Fibroblast of skin of left biceps (primary cell): ENCODE measurements at regions not wholly inside any gene's neighbourhood (a gene's known extent, or its start where the extent isn't known, plus 50 kb on each side); places are given as distances from the start of the nearest gene placed in this dataset.

Experiments
- DNase-seq, 2 experiments: peaks; one replicate each; pipeline ENCODE4 v3.0.0-alpha.2; 2013; ENCODE audit warnings: low read depth in 2 of 2

DNA sequence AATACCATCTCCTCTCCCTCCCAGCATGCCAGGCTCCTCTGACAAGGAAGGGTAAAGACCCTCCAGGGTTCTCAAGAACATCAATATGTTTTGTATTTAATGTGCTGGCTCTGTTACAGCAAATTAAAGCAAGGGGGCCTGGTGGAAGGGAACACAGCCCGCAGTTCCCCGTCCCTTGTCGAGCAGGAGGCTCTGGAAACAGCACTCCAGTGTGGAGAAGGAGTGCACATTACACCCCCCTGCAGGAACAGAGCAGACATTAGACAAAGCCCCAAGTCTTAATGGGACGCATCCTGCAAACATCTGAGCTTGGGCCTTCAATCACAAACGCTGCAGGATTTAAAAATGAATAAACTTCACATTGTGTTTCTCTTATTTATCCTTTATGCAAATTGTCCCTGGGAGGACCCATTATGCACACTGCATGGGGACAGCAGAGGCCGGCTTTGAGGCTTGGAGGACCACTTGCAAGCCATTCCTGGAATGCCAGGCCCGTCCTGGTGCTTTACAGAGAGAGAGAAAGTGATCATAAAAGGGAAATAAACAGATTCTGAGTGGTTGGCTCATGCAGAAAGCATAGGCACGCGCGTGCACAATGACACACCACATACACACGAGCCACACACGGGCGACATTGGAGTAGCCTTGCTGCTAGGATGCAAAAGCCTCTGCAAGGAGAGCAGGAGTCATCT lies 328.7 kb downstream of the SMAD2 start:
- no peak for DNase-seq

GRCh38 chr18:47595831-47596501 lies 334.5 kb downstream of the SMAD2 start:
- DNase-seq: no peak

- DNase-seq: no peak
Measured at GRCh38 chr18:47594621-47595086, 335.8 kb downstream of the SMAD2 start.

DNA sequence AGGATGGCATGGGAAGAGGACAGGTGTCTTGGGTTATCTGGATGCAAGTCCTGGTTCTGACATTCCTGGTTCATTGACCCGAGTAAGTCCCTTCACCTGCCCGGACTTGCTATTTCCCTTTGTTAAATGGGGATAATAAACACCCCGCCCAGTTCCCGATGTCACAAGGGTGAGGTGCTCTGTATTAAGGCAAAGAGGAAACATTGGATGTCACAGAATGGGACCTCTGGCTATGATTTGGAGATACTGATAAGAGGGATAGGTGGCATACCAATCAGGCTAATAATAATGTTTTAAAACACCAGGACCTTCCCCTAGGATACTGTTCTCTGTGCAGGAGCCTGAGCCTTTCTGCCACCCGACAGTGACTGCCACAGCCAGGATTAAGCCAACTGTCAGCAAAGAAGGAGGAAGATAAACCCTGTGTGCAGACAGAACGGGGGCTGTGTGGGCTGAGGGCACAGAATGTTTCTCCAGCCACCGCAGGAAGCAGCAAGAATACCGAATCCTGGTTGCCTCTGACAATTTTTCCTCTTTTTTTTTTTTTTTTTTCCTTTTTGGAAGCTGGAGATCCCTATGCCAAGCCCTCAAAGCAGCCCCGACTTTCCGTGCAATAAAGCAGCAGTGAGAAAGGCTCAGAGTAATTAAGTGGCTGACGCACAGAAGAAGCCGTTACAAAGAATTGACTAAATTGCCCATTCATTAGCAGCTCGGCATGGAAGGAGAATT lies 336.6 kb downstream of the SMAD2 start:
- DNase-seq: no peak

GRCh38 chr18:47591429-47591828 lies 339.0 kb downstream of the SMAD2 start:
- DNase-seq: no peak

DNA sequence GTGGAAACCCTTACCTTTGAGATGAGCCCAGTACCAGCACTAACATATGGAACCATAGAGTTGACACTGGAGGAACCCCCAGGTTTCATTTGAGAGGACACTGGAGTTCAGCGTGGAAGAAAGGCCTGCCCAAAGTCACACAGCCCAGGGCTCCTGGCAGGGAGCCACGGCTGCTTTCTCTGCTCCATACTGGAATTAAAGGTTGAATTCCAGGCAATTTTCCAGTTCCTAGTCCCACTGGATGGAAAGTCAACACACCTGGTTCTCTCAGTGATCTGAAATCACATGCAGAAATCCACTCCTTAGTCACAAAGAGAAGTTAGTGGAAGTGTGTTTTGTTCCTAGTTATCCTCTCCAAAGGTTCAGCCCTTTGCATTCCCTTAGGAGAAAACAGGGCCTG lies 336.1 kb upstream of the SKOR2 start:
- no peak for DNase-seq

DNA sequence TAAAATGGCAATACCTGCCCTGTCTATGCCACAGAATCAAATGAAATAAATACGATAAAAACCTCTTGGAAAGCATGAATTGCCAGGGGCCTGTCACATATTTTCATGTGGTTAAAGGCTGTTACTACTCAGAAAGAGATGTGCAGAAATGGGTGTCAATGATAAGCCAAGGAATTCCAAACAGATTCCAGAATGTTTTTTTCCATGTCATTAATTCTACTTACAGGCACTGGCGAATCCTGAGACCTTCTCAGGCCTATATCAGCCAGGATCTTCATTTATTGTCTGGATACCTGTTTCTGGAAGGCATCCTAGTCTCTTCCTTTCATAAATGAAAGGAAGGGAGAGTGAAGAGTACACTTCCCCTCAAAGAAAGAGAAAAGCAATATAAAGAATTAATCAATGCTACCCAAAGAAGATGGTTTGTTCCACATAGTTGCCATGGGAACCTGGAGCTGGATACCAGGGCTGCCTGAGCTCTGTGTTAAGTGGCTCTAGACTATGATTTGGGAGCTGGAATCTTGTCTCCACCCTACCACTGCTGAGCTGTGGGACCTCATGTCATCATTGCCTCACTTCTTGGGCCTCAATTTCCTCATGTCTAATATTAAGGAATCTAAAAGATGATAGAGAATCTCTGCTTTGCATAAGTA lies 335.1 kb upstream of the SKOR2 start:
- DNase-seq: no peak

GRCh38 chr18:47585914-47586313 lies 334.5 kb upstream of the SKOR2 start:
- no peak for DNase-seq

- DNase-seq: no peak
Measured at GRCh38 chr18:47585136-47585535, 333.7 kb upstream of the SKOR2 start.

GRCh38 chr18:47582093-47582492 lies 330.6 kb upstream of the SKOR2 start:
- no peak for DNase-seq

DNA sequence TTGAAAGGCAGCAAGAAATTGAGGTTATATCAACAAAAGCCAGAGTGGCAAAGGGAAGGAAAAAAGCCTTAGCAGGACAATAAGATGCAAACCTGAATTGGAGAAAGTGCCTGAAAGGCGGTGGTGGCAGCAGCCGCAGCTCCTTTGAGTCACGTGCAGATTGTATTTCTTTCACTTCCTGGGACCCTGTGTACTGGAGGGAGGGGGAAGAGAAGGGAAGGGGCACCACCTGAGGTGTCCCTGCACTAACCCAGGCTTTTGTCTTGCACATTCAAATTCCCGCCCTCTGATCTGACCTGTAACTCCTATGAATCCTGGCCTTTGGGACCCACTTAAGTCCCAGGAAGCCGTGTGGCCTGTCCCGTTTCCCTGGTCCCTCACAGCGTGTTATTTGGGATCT lies 326.1 kb upstream of the SKOR2 start:
- DNase-seq: no peak

DNA sequence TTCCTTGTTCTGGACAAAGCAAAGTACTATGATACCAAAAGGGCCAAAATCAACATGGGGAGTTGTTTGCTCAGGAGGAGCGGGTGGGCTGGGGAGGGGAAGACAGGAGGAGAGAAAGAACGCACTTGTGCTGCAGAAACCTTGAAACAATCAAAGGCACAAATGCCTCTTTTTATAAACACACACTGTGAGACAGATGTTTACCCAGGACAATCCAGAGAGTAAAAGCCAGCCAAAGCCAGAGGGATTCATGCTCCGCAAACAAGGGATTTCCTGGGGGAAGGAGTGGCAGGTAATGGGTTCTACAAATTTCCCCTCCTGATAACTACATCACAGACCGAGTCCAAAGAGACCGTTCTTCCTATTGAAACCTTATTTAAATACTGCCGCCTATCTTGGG lies 323.5 kb upstream of the SKOR2 start:
- DNase-seq: no peak

GRCh38 chr18:47571957-47572356 lies 320.5 kb upstream of the SKOR2 start:
- DNase-seq: no peak

DNA sequence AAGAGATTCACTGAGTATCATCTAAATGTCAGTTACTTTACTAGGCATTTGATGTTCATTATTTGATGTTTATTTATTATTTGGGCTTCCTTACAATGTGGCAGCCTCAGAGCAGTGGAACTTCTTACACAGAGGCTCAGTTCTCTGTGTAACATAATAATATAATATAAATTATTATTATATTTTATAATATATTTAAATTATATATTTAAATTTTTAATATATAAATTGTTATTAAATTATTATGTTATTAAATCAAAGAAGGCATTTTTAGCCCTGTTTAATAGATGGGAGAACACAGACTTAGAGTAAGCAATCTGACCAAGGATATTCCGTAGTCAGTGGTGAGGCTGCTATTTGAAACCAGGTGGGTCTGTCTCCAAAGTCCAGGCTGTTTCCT lies 315.3 kb upstream of the SKOR2 start:
- DNase-seq: no peak

GRCh38 chr18:47560723-47561715 lies 309.6 kb upstream of the SKOR2 start:
- no peak for DNase-seq

- DNase-seq: no peak
Measured at GRCh38 chr18:47558110-47558750, 306.8 kb upstream of the SKOR2 start.

GRCh38 chr18:47557160-47557559 lies 305.7 kb upstream of the SKOR2 start:
- no peak for DNase-seq

GRCh38 chr18:47552783-47553182 lies 301.3 kb upstream of the SKOR2 start:
- DNase-seq: no peak

GRCh38 chr18:47550611-47551010 lies 299.2 kb upstream of the SKOR2 start:
- DNase-seq: no peak

DNA sequence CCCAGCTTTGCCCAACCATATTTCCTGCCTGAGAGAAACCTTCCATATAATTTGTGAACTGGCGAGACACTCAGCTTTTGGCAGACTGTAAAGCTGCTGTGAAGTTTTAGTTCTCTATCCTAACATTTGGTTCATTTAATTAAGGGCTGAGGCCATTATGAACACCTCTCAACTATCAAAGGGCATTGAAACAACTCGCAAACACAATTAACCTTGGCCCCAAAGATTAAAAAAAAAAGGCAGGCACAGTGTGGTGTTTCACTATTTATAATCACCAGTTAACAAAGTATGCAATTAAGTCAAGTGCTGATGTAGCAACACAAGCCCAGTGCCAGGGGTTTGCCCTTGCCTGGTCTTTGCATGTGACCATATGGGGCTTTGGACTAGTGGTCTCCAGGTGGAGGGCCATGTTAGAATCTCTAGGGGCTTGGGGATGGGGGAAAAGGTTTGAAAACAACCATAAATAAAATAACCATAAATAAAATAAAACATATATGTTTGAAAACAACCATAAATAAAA lies 297.6 kb upstream of the SKOR2 start:
- no peak for DNase-seq
